NB4 (cell line): ENCODE measurements at regions not wholly inside any gene's neighbourhood (a gene's known extent, or its start where the extent isn't known, plus 50 kb on each side); places are given as distances from the start of the nearest gene placed in this dataset.

Source experiments
- MYC ChIP-seq: IDR thresholded peaks from 2 replicates; pipeline ENCODE4 v1.6.1; 2011; ENCODE audit warnings: low read depth, low read length
- POLR2A ChIP-seq: IDR thresholded peaks from 2 replicates; pipeline ENCODE4 v1.6.1; 2011; ENCODE audit warnings: mild to moderate bottlenecking; ENCODE audit not compliant: insufficient read length; ENCODE audit errors: extremely low read depth
- TF ChIP-seq, protein P1 (sequence below): IDR thresholded peaks from one replicate; pipeline ENCODE4 v1.5.1; 2012; ENCODE audit warnings: low read depth, low read length
- TF ChIP-seq, protein P2 (sequence below): IDR thresholded peaks from 2 replicates; pipeline ENCODE4 v1.6.1; 2011; ENCODE audit warnings: low read depth, low read length

DNA sequence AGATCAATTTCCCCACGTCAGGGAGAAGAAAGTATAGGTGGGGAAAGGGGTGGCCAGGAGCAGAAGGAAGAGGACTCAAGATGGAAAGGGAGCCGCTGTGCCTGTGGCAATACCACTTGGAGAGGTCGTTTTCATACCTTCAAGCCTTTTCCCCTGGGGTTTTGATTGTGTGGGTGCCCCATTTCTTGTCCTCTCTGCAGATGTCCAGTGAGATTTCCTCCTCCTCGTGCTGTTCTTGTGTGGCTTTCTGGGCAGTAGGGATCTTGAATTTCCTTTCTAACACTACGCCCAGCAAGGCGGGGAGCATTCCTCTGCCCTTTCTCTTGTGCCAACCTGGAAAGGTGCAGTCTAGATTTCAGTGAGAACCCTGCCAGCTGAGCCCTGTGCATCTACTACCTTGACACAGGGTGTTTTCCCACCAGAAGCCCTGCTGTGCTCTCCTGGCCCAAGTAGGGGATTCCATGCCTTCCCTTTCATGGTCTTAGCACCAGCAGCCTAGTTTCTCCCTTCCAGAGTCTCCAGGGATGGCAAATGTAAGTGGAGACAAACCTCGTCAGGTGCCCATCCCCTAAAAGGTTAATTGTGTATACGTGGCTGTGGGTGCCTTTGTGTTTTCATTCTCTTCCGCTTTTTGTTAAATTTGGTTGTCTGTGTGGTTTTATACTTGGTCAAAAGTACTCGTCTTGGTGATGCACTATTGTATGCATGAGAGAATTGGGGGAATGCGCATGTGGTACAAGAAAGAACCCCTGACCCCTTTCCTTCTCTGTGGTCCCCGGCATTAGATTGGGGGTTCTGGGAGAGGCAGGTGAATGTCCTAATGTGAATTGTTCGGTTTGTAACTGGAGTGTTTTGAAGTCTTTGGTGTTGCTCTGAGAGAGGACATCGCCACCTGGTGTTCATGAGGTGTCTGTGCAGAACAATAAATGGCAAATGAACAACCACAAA is 71.4 kb upstream of the MPEG1 start:
- TF ChIP-seq POLR2A (no peak), MYC (no peak)
- TF ChIP-seq, protein P1, sequence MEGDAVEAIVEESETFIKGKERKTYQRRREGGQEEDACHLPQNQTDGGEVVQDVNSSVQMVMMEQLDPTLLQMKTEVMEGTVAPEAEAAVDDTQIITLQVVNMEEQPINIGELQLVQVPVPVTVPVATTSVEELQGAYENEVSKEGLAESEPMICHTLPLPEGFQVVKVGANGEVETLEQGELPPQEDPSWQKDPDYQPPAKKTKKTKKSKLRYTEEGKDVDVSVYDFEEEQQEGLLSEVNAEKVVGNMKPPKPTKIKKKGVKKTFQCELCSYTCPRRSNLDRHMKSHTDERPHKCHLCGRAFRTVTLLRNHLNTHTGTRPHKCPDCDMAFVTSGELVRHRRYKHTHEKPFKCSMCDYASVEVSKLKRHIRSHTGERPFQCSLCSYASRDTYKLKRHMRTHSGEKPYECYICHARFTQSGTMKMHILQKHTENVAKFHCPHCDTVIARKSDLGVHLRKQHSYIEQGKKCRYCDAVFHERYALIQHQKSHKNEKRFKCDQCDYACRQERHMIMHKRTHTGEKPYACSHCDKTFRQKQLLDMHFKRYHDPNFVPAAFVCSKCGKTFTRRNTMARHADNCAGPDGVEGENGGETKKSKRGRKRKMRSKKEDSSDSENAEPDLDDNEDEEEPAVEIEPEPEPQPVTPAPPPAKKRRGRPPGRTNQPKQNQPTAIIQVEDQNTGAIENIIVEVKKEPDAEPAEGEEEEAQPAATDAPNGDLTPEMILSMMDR = peak; percentile 83
- TF ChIP-seq, protein P2, sequence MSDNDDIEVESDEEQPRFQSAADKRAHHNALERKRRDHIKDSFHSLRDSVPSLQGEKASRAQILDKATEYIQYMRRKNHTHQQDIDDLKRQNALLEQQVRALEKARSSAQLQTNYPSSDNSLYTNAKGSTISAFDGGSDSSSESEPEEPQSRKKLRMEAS = 0 out of 2 replicates have a peak, but pooled peaks have one; percentile 19
